ENCODE measurements at regions not wholly inside any gene's neighbourhood (a gene's known extent, or its start where the extent isn't known, plus 50 kb on each side); places are given as distances from the start of the nearest gene placed in this dataset.
"Not testable (repeated sequence)": the region's sequence is repeated elsewhere in the genome, so short reads cannot be mapped to it uniquely, and the experiment has no call there.

DNA sequence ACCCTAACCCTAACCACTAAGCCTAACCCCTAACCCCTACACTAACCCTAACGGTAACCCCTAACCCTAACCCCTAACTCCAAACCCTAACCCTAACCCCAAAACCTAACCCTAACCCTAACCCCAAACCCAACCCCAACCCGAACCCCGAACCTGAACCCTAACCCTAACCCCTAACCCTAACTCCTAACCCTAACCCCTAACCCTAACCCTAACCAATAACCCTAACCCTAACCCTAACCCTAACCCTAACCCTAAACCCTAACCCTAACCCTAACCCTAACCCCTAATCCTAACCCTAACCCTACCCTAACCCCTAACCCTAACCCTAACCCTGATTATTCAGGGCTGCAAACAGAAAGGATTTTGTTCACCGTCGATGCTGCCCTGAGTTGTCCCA is 144.6 kb upstream of the DUSP22 start:
- not testable (repeated sequence) for H3K9me3 Mint-ChIP-seq (ENCODE audit: low read depth); H3K36me3 Mint-ChIP-seq; H3K27me3 Mint-ChIP-seq; H3K4me3 Mint-ChIP-seq; H3K4me1 Mint-ChIP-seq (ENCODE audit: low read depth); H3K27ac Mint-ChIP-seq

DNA sequence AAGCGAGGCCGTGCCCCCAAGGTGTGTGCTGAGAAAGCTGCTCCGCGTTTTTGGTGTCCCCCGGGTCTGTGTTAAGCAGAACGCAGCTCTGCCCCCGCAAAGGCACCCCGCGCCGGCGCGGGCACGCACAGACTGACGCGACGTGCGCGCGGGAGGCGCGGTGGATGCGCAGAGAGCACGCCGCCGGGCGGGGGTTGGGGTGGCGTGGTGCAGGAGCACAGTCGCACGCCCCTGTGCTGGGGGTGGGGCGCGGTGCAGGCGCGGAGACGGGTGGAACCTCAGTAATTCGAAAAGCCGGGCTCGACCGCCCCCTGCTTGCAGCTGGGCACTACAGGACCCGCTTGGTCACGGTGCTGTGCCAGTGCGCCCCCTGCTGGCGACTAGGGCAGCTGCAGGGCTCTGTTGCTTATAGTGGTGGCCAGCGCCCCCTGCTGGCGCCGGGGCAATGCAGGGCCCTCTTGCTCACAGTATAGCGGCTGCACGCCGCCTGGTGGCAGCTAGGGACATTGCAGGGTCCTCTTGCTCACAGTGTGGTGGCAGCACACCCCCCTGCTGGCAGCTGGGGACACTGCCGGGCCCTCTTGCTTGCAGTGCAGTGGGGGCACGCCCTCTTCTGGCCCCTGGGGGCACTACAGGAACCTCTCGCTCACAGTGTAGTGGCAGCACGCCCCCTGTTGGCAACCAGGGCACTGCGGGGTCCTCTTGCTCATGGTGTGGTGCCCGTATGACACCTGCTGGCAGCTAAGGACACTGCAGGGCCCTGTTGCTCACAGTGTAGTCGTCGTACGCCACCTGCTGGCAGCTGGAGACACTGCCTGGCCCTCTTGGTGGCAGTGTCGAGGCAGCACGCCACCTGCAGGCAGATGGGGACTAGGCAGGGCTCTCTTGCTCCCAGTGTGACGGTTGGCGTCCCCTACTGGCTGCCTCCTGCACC is 144.0 kb upstream of the DUSP22 start:
- not testable (repeated sequence) for H3K4me1 Mint-ChIP-seq (ENCODE audit: low read depth); H3K27ac Mint-ChIP-seq; H3K4me3 Mint-ChIP-seq; H3K27me3 Mint-ChIP-seq; H3K9me3 Mint-ChIP-seq (ENCODE audit: low read depth); H3K36me3 Mint-ChIP-seq

DNA sequence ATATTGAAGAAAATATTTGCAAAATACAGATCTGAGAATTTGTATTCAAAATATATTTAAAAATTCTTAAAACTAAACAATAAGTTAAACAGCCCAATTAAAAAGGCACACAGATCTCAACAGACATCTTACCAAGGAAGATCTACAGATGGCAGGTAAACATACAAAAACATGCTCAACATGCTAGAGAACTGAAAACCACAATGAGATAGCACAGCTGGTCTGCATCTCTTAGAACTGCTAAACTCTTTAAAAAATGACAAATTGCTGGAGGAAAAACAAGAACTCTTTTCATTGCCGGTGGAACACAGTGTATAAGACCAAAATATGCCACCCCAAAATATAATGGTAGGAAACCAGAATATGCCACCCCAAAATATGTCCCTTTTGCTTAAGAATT is 142.1 kb upstream of the DUSP22 start:
- H3K36me3 Mint-ChIP-seq; H3K9me3 Mint-ChIP-seq (ENCODE audit: low read depth); H3K4me3 Mint-ChIP-seq; H3K27ac Mint-ChIP-seq; H3K4me1 Mint-ChIP-seq (ENCODE audit: low read depth): not testable (repeated sequence)
- H3K27me3 Mint-ChIP-seq = peaks cover 11% of the 10 kb centered on the region

- H3K36me3 Mint-ChIP-seq; H3K4me3 Mint-ChIP-seq; H3K27ac Mint-ChIP-seq; H3K4me1 Mint-ChIP-seq (ENCODE audit: low read depth); H3K9me3 Mint-ChIP-seq (ENCODE audit: low read depth): not testable (repeated sequence)
- H3K27me3 Mint-ChIP-seq = peaks cover 15% of the 10 kb centered on the region
Observed at GRCh38 chr6:152436-152835, 139.9 kb upstream of the DUSP22 start.

DNA sequence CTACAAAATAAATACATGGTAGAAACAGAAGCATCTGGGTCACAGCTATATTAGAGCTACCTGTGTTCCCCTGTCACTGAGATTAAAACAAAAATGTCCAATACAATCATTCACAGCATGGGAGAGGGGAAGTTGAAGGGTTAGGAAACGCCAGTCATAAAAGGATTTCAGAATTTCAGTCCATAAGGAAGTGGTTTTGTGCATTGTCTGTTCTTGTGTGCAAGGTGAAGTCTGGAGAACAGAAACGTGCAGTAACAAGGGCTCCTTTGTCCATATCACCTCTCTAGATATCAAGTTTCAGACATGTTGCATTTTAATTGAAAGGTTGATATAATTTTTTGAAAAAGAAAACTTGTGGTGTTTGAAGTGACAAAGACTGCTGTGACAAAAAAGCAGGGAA is 139.3 kb upstream of the DUSP22 start:
- peaks cover 18% of the 10 kb centered on the region for H3K27me3 Mint-ChIP-seq
- H3K4me3 Mint-ChIP-seq; H3K36me3 Mint-ChIP-seq; H3K9me3 Mint-ChIP-seq (ENCODE audit: low read depth); H3K4me1 Mint-ChIP-seq (ENCODE audit: low read depth); H3K27ac Mint-ChIP-seq: not testable (repeated sequence)

GRCh38 chr6:153867-154266 is 138.4 kb upstream of the DUSP22 start:
- not testable (repeated sequence) for H3K27ac Mint-ChIP-seq; H3K4me1 Mint-ChIP-seq (ENCODE audit: low read depth)

DNA sequence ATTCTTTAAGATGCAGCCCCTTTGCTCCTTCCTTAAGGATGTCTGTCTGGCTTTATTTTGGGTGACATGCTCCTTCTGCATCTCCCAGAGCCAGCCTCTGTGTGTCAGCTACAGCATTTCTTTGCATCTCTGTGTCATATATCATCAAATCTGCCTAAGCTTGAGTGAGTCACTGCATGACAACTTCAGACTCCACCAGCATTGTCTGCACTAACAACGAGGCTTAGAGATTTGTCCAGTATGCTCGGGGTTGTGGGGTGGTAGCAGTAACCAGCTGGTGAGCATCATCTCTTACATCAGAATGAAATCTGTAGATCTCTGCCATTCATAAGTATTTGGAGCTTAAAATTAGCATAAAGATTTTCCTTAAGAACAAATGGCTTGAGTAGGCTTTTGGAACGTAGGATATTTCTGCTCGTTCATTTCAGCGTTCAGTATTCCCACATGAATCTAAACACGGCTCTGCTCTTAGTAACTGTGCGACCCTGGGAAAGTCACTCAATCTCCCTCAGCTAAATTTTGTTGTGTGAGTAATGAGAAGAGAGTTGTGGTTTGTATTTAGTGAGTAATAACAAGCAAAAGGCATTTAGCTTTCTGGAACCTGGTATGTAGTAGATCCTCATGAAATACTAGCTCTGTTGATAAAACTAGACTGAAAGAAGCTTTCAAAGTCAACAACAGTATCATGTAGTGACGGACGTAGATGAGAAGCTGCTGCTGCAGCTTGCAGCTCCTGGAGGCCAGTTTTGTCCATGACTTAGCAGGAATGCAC is 137.8 kb upstream of the DUSP22 start:
- H3K36me3 Mint-ChIP-seq; H3K4me1 Mint-ChIP-seq (ENCODE audit: low read depth); H3K4me3 Mint-ChIP-seq; H3K27ac Mint-ChIP-seq; H3K9me3 Mint-ChIP-seq (ENCODE audit: low read depth): not testable (repeated sequence)
- peaks cover 28% of the 10 kb centered on the region for H3K27me3 Mint-ChIP-seq

More at GRCh38 chr6:153867-154266, 138.4 kb upstream of the DUSP22 start:
- not testable (repeated sequence) for H3K4me3 Mint-ChIP-seq; H3K9me3 Mint-ChIP-seq (ENCODE audit: low read depth); H3K36me3 Mint-ChIP-seq
- peaks cover 23% of the 10 kb centered on the region for H3K27me3 Mint-ChIP-seq

- H3K4me3 Mint-ChIP-seq = no peak overlapping the region
- no peaks in the 10 kb centered on the region for H3K9me3 Mint-ChIP-seq (ENCODE audit: low read depth)
- H3K27me3 Mint-ChIP-seq = peaks cover 33% of the 10 kb centered on the region
- no peaks in the 10 kb centered on the region for H3K4me1 Mint-ChIP-seq (ENCODE audit: low read depth)
- no peaks in the 10 kb centered on the region for H3K36me3 Mint-ChIP-seq
- no peak overlapping the region for H3K27ac Mint-ChIP-seq
Observed at GRCh38 chr6:156010-156409, 136.3 kb upstream of the DUSP22 start.

DNA sequence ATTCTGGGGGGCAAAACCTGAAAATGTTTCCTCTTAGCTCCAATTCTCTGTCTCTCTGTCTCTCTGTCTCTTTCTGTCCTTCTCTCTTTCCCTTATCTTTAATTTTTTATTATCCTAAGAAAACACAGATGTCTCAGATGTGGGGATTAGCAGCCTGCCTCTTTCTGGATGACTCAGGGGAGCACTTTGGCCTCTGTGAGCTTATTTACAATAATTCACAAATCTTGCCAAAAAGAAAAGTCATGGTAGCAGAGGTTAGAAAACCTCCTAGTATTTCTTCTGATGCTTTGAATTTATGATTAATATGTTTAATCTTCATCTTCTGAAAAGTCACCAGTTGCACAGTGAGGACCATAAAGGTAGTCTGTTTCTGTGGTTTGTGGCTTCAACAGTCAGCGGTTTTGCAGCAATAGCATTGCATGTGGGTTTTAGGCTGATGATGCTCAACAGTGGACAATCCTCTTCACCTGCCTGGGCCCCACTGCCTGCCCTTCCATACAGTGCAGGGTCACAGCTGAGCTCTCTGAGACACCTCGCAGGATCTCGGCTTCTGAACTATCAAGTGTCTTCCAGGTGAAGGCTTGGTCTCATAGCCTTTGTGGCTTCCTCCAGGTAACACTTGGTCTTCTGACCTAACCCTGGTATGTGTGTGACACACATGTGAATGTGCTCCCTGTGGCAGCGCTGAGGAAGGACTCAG is 135.7 kb upstream of the DUSP22 start:
- H3K4me1 Mint-ChIP-seq (ENCODE audit: low read depth); H3K4me3 Mint-ChIP-seq; H3K9me3 Mint-ChIP-seq (ENCODE audit: low read depth); H3K27ac Mint-ChIP-seq; H3K36me3 Mint-ChIP-seq: not testable (repeated sequence)
- H3K27me3 Mint-ChIP-seq = peaks cover 34% of the 10 kb centered on the region

DNA sequence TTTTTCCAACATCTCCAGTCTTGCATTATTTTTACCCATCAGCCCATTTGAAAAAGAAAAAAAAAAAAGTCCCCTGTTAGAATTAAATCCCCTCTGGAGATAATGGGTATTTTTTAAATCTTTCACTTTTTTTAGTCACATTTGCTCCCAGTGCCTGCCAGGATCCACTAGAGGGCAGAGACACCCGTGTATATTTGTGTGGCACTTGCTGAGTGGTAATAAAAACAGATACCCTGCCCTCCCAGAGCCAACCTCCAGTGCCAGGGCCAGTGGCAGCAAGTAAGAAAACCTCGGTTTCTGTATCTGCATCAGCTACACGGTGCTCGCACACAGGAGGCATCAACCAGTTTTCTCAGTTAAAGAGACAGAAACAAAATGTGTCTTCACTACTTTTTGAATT is 135.1 kb upstream of the DUSP22 start:
- H3K27ac Mint-ChIP-seq; H3K4me1 Mint-ChIP-seq (ENCODE audit: low read depth); H3K36me3 Mint-ChIP-seq; H3K9me3 Mint-ChIP-seq (ENCODE audit: low read depth); H3K4me3 Mint-ChIP-seq: not testable (repeated sequence)
- H3K27me3 Mint-ChIP-seq = peaks cover 34% of the 10 kb centered on the region

GRCh38 chr6:161657-162056 is 130.6 kb upstream of the DUSP22 start:
- not testable (repeated sequence) for H3K4me1 Mint-ChIP-seq (ENCODE audit: low read depth); H3K36me3 Mint-ChIP-seq; H3K4me3 Mint-ChIP-seq; H3K9me3 Mint-ChIP-seq (ENCODE audit: low read depth); H3K27ac Mint-ChIP-seq
- H3K27me3 Mint-ChIP-seq = peaks cover 22% of the 10 kb centered on the region

DNA sequence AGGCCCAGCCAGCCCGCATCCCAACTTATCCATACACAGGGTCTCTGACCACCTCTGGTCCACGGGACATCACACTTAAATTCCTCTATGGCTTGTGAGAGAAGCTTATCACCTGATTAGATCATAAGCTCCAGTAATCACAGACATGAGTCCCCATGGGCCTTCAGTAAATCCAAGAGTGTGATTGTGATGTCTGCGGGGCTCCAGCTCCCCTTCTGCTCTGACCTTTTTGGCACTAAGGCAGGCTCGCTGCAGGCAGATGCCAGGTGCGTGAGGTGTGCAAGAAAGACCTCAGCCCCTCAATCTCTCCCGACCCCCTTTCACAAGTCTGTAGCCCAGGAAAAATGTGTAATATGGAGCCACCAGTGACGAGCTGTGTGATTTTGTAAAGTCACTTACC is 127.6 kb upstream of the DUSP22 start:
- no peak overlapping the region for H3K4me3 Mint-ChIP-seq
- H3K36me3 Mint-ChIP-seq = no peaks in the 10 kb centered on the region
- H3K4me1 Mint-ChIP-seq (ENCODE audit: low read depth) = no peaks in the 10 kb centered on the region
- peaks cover 8% of the 10 kb centered on the region for H3K27me3 Mint-ChIP-seq
- H3K27ac Mint-ChIP-seq = no peak overlapping the region
- no peaks in the 10 kb centered on the region for H3K9me3 Mint-ChIP-seq (ENCODE audit: low read depth)

DNA sequence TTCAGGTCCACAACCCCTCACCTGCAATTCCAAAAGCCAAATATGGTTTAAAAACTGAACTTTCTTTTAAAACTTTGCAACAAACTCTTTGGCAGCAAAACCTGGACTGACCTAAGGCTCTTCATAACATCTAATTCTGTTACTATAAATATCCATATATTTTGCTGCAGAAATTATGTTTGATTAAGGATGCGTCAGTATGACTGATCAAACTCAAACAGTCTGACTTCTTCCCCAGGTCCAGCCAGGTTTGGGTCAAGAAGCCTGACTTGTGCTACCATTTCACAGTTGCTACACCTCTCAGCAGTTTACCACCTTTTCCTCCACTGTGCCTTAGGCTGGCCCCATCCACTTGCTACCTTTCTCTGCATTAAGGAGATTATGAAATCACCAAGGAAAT is 127.0 kb upstream of the DUSP22 start:
- Mint-ChIP-seq H3K27ac (no peak overlapping the region), H3K4me1 (ENCODE audit: low read depth) (no peaks in the 10 kb centered on the region), H3K27me3 (peaks cover 6% of the 10 kb centered on the region)

GRCh38 chr6:165906-166305 is 126.4 kb upstream of the DUSP22 start:
- H3K4me3 Mint-ChIP-seq = no peak overlapping the region
- no peaks in the 10 kb centered on the region for H3K4me1 Mint-ChIP-seq (ENCODE audit: low read depth)
- peaks cover 5% of the 10 kb centered on the region for H3K27me3 Mint-ChIP-seq
- no peaks in the 10 kb centered on the region for H3K9me3 Mint-ChIP-seq (ENCODE audit: low read depth)
- no peaks in the 10 kb centered on the region for H3K36me3 Mint-ChIP-seq
- H3K27ac Mint-ChIP-seq = no peak overlapping the region

More for the DNA sequence above, 127.0 kb upstream of the DUSP22 start:
- H3K36me3 Mint-ChIP-seq = no peaks in the 10 kb centered on the region
- no peaks in the 10 kb centered on the region for H3K9me3 Mint-ChIP-seq (ENCODE audit: low read depth)
- H3K4me3 Mint-ChIP-seq = no peak overlapping the region

GRCh38 chr6:168865-169455 is 123.3 kb upstream of the DUSP22 start:
- Mint-ChIP-seq H3K36me3 (peaks cover 3% of the 10 kb centered on the region), H3K4me1 (ENCODE audit: low read depth) (no peaks in the 10 kb centered on the region), H3K27me3 (no peaks in the 10 kb centered on the region), H3K27ac (no peak overlapping the region), H3K4me3 (no peak overlapping the region), H3K9me3 (ENCODE audit: low read depth) (peaks cover 5% of the 10 kb centered on the region)

Measured in activated naive CD8-positive, alpha-beta T cell (primary cell).